HL-60 (cell line): ENCODE measurements at regions not wholly inside any gene's neighbourhood (a gene's known extent, or its start where the extent isn't known, plus 50 kb on each side); places are given as distances from the start of the nearest gene placed in this dataset.

Source experiments
- DNase-seq, 2 experiments: peaks; one replicate each; pipeline ENCODE4 v3.0.0-alpha.2; 2010 to 2020; ENCODE audit warnings: low read depth in 1 of 2, low spot score in 1 of 2
- H3K27ac ChIP-seq: fragments of 250-450 bp; sonication (Bioruptor Pico); replicated peaks from 2 replicates; pipeline ENCODE4 v1.5.1; 2020; ENCODE audit warnings: mild to moderate bottlenecking, moderate library complexity
- H3K27me3 ChIP-seq: fragments of 250-450 bp; sonication (Bioruptor Pico); 2 replicates; pipeline ENCODE4 v1.5.1; 2021; ENCODE audit warnings: mild to moderate bottlenecking, moderate library complexity; ENCODE audit not compliant: insufficient read depth, poor library complexity, severe bottlenecking
- H3K4me3 ChIP-seq: replicated peaks from 2 replicates; pipeline ENCODE4 v1.5.1; 2011; ENCODE audit warnings: mild to moderate bottlenecking, control low read depth, low read length; ENCODE audit not compliant: insufficient read depth
- CTCF ChIP-seq: IDR thresholded peaks from one replicate; pipeline ENCODE4 v1.5.1; 2011; ENCODE audit warnings: low read length, control low read depth, inconsistent platforms; ENCODE audit not compliant: insufficient read depth
- GABPA ChIP-seq: IDR thresholded peaks from 2 replicates; pipeline ENCODE4 v1.6.1; 2012; ENCODE audit warnings: low read depth
- POLR2AphosphoS5 ChIP-seq: IDR thresholded peaks from 2 replicates; pipeline ENCODE4 v1.6.1; 2012; ENCODE audit warnings: low read depth
- REST ChIP-seq: IDR thresholded peaks from 2 replicates; pipeline ENCODE4 v1.6.1; 2012; ENCODE audit warnings: low read depth; ENCODE audit not compliant: insufficient replicate concordance
- SPI1 ChIP-seq: IDR thresholded peaks from 2 replicates; pipeline ENCODE4 v1.6.1; 2012; ENCODE audit warnings: low read depth, mild to moderate bottlenecking, borderline replicate concordance

- no peak overlapping the region for H3K4me3 ChIP-seq
- H3K27me3 ChIP-seq = no peaks in the 10 kb centered on the region
- no peak overlapping the region for H3K27ac ChIP-seq
- TF ChIP-seq GABPA = no peak
- no peak for TF ChIP-seq SPI1
- TF ChIP-seq REST = no peak
- no peak for TF ChIP-seq CTCF
- no peak for TF ChIP-seq POLR2AphosphoS5
- no peak for DNase-seq
Measured at GRCh38 chr9:22308177-22308576, 138.4 kb upstream of the DMRTA1 start.

DNA sequence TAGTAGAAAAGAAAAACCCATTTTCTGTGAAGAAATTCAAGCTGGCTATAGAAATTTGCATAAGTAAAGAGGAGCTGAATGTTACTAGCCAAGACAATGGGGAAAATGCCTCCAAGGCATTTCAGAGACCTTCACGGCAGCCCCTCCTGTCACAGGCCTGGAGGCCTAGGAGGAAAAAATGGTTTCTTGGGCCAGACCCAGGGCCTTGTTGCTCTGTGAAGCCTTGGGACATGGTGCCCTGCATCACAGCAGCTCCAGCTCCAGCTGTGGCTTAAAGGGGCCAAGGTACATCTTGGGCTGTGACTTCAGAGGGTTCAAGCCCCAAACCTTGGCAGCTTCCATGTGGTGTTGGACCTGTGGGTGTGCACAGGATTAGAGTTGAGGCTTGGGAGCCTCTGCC is 130.0 kb upstream of the DMRTA1 start:
- no peak for DNase-seq
- no peak overlapping the region for H3K4me3 ChIP-seq
- no peaks in the 10 kb centered on the region for H3K27me3 ChIP-seq
- no peak for TF ChIP-seq CTCF
- no peak for TF ChIP-seq SPI1
- TF ChIP-seq GABPA = no peak
- no peak for TF ChIP-seq REST
- no peak for TF ChIP-seq POLR2AphosphoS5
- no peak overlapping the region for H3K27ac ChIP-seq

DNA sequence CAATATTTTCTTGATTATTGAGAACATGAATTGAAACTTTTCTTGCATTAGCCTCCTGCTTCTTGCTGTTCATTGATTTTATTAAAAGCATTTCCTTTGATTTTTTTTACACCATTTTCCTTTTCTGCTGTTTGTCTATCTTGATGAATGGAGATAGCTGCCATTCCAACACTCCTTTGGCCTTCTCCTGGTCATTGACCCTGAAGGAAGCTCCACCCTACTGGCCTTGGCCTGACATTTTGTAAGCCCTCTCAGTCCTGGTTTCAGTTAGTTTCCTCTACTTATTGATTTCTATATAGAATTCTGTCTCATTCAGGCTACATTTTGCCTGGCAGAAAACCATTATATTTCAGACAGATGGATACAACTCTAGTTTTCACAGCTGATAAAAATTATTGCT is 115.1 kb upstream of the DMRTA1 start:
- TF ChIP-seq GABPA (no peak), SPI1 (no peak), REST (no peak)
- DNase-seq = no peak
- no peak overlapping the region for H3K4me3 ChIP-seq
- H3K27ac ChIP-seq = no peak overlapping the region
- H3K27me3 ChIP-seq = no peaks in the 10 kb centered on the region

- H3K27me3 ChIP-seq = no peaks in the 10 kb centered on the region
- TF ChIP-seq CTCF = no peak
- no peak for TF ChIP-seq SPI1
- TF ChIP-seq POLR2AphosphoS5 = no peak
- no peak for TF ChIP-seq GABPA
- TF ChIP-seq REST = no peak
- no peak overlapping the region for H3K27ac ChIP-seq
- no peak for DNase-seq
- no peak overlapping the region for H3K4me3 ChIP-seq
Measured at GRCh38 chr9:22332202-22332601, 114.4 kb upstream of the DMRTA1 start.
